Stomach (tissue), 4 donors: ENCODE measurements at regions not wholly inside any gene's neighbourhood (a gene's known extent, or its start where the extent isn't known, plus 50 kb on each side); places are given as distances from the start of the nearest gene placed in this dataset.

Experiments
- CTCF ChIP-seq, 7 experiments: fragments of 450-650 bp in 4 of 7; fragments of 200-600 bp in 3 of 7; sonication (generic) in 3 of 7; IDR thresholded peaks; one replicate each; pipeline ENCODE4 v1.5.1; 2016 to 2019; ENCODE audit warnings: antibody characterized with exemption in 7 of 7, control low read depth in 2 of 7, mild to moderate bottlenecking in 1 of 7
- POLR2A ChIP-seq, 4 donors: fragments of 450-650 bp; IDR thresholded peaks; one replicate each; pipeline ENCODE4 v1.6.1; 2016; ENCODE audit warnings: antibody characterized with exemption in 4 of 4, control low read depth in 2 of 4, mild to moderate bottlenecking in 1 of 4, moderate library complexity in 1 of 4

- TF ChIP-seq POLR2A (IDR thresholded peaks at IDR 0.05): no peak
- no peak for TF ChIP-seq CTCF (IDR thresholded peaks at IDR 0.05)
Measured at GRCh38 chrX:131146702-131147101, 88.6 kb downstream of the ARHGAP36 start.
